ENCODE measurements at regions not wholly inside any gene's neighbourhood (a gene's known extent, or its start where the extent isn't known, plus 50 kb on each side); places are given as distances from the start of the nearest gene placed in this dataset.

- TF ChIP-seq IKZF4 (CRISPR knock-in tag; IDR thresholded peaks at IDR 0.05; ENCODE audit: borderline replicate concordance, low read depth, not compliant biosample characterization) (peak; percentile 34), PAF1 (CRISPR knock-in tag; IDR thresholded peaks at IDR 0.05) (no peak), HOXA3 (CRISPR knock-in tag; IDR thresholded peaks at IDR 0.05) (peak; percentile 91), ZNF644 (CRISPR knock-in tag; IDR thresholded peaks at IDR 0.05; ENCODE audit: low read depth) (peak; percentile 89), ZNF75D (CRISPR knock-in tag; IDR thresholded peaks at IDR 0.05; ENCODE audit: borderline replicate concordance) (no peak), ZNF563 (CRISPR knock-in tag; IDR thresholded peaks at IDR 0.05) (peak; percentile 81), ZNF407 (CRISPR knock-in tag; IDR thresholded peaks at IDR 0.05; ENCODE audit: not compliant biosample characterization) (peak; percentile 82), ZNF556 (CRISPR knock-in tag; IDR thresholded peaks at IDR 0.05; ENCODE audit: borderline replicate concordance) (peak; percentile 77; the same call in 1 of the 2 replicates), TARDBP (CRISPR knock-in tag; IDR thresholded peaks at IDR 0.05) (peak; percentile 71; the same call in 1 of the 2 replicates), ZSCAN12 (CRISPR knock-in tag; IDR thresholded peaks at IDR 0.05) (no peak), FOSL2 (CRISPR knock-in tag; IDR thresholded peaks at IDR 0.05) (peak; percentile 61), MYC (CRISPR knock-in tag; IDR thresholded peaks at IDR 0.05; ENCODE audit: borderline replicate concordance) (peak; percentile 91), STAT5B (CRISPR knock-in tag; IDR thresholded peaks at IDR 0.05) (no peak), MAZ (IDR thresholded peaks at IDR 0.05; ENCODE audit: borderline replicate concordance, low read depth, low read length) (no peak), MAZ (CRISPR knock-in tag; IDR thresholded peaks at IDR 0.05; ENCODE audit: low read depth) (no peak), U2AF2 (IDR thresholded peaks at IDR 0.05; ENCODE audit: low read depth, low read length) (no peak), NAIF1 (CRISPR knock-in tag; IDR thresholded peaks at IDR 0.05; ENCODE audit: borderline replicate concordance) (no peak), MAFF (IDR thresholded peaks at IDR 0.05; ENCODE audit: low read depth, low read length) (peak; percentile 94), GATAD2A (CRISPR knock-in tag; IDR thresholded peaks at IDR 0.05) (peak; percentile 81), THAP11 (CRISPR knock-in tag; IDR thresholded peaks at IDR 0.05) (peak; percentile 76), ZNF570 (CRISPR knock-in tag; IDR thresholded peaks at IDR 0.05; ENCODE audit: borderline replicate concordance) (0 out of 2 replicates have a peak, but pooled peaks have one; percentile 58), EHMT2 (IDR thresholded peaks at IDR 0.05; ENCODE audit: borderline replicate concordance, low read depth, low read length) (no peak; the same call in 1 of the 2 replicates), ZNF589 (CRISPR knock-in tag; conservative IDR thresholded peaks at IDR 0.05) (0 out of 2 replicates have a peak, but pooled peaks have one; percentile 35), CCDC6 (CRISPR knock-in tag; IDR thresholded peaks at IDR 0.05) (no peak; the same call in 1 of the 2 replicates)
Measured at GRCh38 chr6:27772261-27773001, 139.8 kb downstream of the OR2B2 start (continued).

All from HepG2 (cell line).